HUES64 (cell line): ENCODE measurements at regions not wholly inside any gene's neighbourhood (a gene's known extent, or its start where the extent isn't known, plus 50 kb on each side); places are given as distances from the start of the nearest gene placed in this dataset.

Experiments used
- H3K27ac ChIP-seq: 2 replicates; pipeline ENCODE4 v1.7.0; 2013; ENCODE audit warnings: low read depth, low read length, inconsistent platforms
- H3K27me3 ChIP-seq: 2 replicates; pipeline ENCODE4 v1.6.1; 2013; ENCODE audit warnings: mild to moderate bottlenecking, low read length; ENCODE audit not compliant: insufficient read depth
- H3K36me3 ChIP-seq: 2 replicates; pipeline ENCODE4 v1.6.1; 2013; ENCODE audit warnings: mild to moderate bottlenecking, low read length; ENCODE audit not compliant: insufficient read depth
- H3K4me1 ChIP-seq: 2 replicates; pipeline ENCODE4 v1.6.1; 2013; ENCODE audit warnings: mild to moderate bottlenecking, low read length, moderate library complexity; ENCODE audit not compliant: insufficient read depth
- H3K4me3 ChIP-seq: 2 replicates; pipeline ENCODE4 v1.5.1; 2013; ENCODE audit warnings: mild to moderate bottlenecking, low read length, moderate library complexity
- H3K9ac ChIP-seq: 2 replicates; pipeline ENCODE4 v1.6.1; 2013; ENCODE audit warnings: mild to moderate bottlenecking, low read depth, low read length
- H3K9me3 ChIP-seq: 2 replicates; pipeline ENCODE4 v1.6.1; 2013; ENCODE audit warnings: low read depth, low read length; ENCODE audit not compliant: insufficient read depth
- WGBS: fragments of 150-250, 120-280 bp; methylation state at CpG from one replicate; pipeline ENCODE4 v1.1.7; 2013; ENCODE audit warnings: missing lambda C conversion rate; 5-methylcytosine and 5-hydroxymethylcytosine counted together

DNA sequence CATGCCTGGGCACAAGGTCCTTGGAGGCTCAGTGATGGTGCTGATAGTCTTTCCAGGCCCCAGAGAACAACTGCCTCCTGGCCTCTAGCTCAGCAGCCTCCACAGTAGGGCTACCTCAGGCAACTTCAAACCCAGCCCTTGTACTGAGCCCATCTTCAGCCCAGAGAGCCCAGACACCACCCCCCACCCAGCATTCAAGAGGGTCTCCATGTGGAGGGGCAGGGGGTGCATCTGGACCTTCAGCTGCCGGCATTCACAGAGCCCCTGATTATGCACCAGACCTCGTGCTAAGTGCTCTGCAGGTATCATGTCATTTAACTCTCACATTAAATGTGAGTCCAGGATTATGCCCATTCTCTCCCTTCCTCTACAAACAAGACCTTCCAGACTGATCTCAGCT, 197.0 kb upstream of the ZC3H12A start:
- H3K9me3 ChIP-seq, result peaks cover 5% of the 10 kb centered on the region; the same call in 1 of the 2 replicates
- no peaks in the 10 kb centered on the region for H3K36me3 ChIP-seq
- H3K27me3 ChIP-seq, result no peaks in the 10 kb centered on the region
- no peak overlapping the region for H3K4me3 ChIP-seq
- H3K4me1 ChIP-seq, result peaks cover 17% of the 10 kb centered on the region
- WGBS, result 87% methylated on average over 2 of the region's 2 CpGs
- no peak overlapping the region for H3K9ac ChIP-seq
- H3K27ac ChIP-seq, result no peak overlapping the region

DNA sequence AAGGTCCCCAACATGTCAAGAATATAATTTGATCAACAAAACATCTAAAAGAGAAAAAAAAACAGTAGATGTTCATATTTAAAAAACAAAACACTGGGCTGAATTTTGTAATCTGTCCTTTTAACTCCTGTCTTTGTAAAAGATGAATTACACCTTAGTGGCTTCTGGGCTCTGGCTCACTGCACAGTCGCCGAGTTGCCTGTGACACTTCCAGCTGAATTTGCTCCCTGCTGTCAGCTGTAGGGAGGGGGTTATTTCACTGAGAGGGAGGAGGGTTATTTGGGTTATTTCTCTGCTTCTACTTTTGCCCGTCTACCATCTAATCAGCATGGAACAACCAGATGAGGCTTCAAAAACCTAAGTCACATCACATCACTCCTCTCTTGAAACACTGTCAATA, 193.0 kb upstream of the ZC3H12A start:
- H3K4me3 ChIP-seq, result no peak overlapping the region
- peaks cover 4% of the 10 kb centered on the region; the same call in 1 of the 2 replicates for H3K4me1 ChIP-seq
- no peaks in the 10 kb centered on the region for H3K27me3 ChIP-seq
- H3K9me3 ChIP-seq, result peaks cover 5% of the 10 kb centered on the region; the same call in 1 of the 2 replicates
- H3K9ac ChIP-seq, result no peak overlapping the region
- H3K36me3 ChIP-seq, result no peaks in the 10 kb centered on the region
- H3K27ac ChIP-seq, result no peak overlapping the region
- 75% methylated on average over 3 of the region's 3 CpGs for WGBS

DNA sequence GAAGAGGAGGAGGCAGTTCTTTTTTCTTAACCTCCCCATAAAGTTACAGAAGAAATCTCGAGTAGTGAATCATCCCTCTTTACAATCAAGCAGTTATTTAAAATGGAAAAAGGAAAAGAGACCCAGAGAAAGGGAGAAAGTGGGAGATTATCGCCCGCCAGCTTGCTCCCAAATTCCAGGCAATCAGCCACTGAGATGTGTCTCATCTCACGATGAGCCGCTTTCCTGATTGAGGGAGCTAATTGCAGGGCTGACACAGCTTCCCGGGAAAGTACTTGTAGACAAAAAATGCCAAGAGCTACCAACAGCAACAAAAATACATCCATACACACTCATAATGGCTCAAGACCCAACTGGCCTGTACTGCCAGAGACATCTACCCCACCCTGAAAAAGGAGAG, 191.6 kb upstream of the ZC3H12A start:
- Histone ChIP-seq H3K4me1 (peaks cover 4% of the 10 kb centered on the region; the same call in 1 of the 2 replicates), H3K36me3 (no peaks in the 10 kb centered on the region), H3K27me3 (no peaks in the 10 kb centered on the region), H3K9me3 (peaks cover 5% of the 10 kb centered on the region; the same call in 1 of the 2 replicates), H3K9ac (no peak overlapping the region), H3K4me3 (no peak overlapping the region), H3K27ac (no peak overlapping the region)
- 76% methylated on average over 5 of the region's 6 CpGs for WGBS

DNA sequence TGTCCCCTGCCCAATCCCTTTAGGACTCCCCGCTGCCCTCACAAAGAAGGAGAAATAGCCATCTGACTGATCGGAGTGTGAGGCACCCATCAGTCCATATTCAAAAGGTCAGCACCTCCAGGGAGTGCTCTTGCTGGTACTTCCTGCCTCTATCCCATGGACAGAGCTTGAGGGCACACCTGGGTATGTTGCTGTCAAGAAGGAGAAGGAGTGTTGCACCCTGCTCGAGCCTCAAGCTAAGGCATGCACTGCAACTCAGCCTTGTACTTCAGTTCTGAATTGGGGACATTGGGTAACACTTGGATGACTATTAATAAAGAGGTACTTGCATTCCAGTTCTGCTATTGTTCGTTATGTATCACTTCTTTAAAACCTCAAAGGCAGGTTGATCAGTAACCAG, 190.3 kb upstream of the ZC3H12A start:
- H3K27ac ChIP-seq, result no peak overlapping the region
- no peaks in the 10 kb centered on the region for H3K27me3 ChIP-seq
- peaks cover 4% of the 10 kb centered on the region; the same call in 1 of the 2 replicates for H3K4me1 ChIP-seq
- no peak overlapping the region for H3K4me3 ChIP-seq
- H3K36me3 ChIP-seq, result no peaks in the 10 kb centered on the region
- H3K9ac ChIP-seq, result no peak overlapping the region
- WGBS, result 86% methylated on average over 4 of the region's 4 CpGs
- H3K9me3 ChIP-seq, result peaks cover 5% of the 10 kb centered on the region; the same call in 1 of the 2 replicates

DNA sequence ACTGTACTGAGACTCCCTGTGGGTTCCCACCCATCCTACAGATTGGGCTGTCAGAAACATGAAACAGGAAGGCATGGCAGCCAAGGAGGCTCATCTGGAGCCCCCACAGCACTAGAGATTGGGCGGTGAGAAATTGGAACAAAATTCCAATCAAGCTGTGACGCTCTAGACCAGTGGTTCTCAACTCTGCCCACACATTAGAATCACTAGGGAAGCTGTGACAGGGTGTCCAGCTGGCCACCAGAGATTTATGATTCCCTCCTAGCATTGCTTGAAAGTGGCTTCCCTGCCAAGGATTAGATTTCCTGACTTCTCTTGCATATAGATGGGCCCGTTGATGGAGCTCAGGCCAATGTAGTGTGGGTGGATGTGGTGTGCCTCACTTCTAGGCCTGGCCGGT, 187.5 kb upstream of the ZC3H12A start:
- H3K27me3 ChIP-seq, result no peaks in the 10 kb centered on the region
- WGBS, result 94% methylated on average over 4 of the region's 4 CpGs

DNA sequence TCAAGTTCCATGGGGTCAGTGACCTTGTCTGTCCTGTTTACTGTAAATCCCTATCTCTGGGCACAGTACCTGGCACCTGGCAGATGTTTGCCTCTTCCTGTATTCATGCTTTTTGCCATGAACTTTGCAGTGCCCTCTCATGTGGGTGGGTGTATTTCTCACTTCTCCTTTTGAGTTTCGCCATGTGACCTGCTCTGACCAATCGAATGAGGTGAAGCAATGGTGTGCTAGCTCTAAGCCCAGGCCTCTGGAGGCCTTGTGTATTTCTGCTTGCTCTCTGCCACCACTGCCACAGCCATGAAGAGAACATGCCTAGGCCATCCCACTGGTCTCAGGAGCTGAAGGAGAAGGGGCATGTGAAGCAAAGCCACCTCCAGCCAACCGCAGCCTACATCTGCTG, 185.5 kb upstream of the ZC3H12A start:
- no peaks in the 10 kb centered on the region for H3K4me1 ChIP-seq
- H3K27me3 ChIP-seq, result no peaks in the 10 kb centered on the region
- no peak overlapping the region for H3K9ac ChIP-seq
- 95% methylated on average over 2 of the region's 3 CpGs for WGBS
- no peaks in the 10 kb centered on the region for H3K9me3 ChIP-seq
- H3K4me3 ChIP-seq, result no peak overlapping the region
- H3K36me3 ChIP-seq, result no peaks in the 10 kb centered on the region
- H3K27ac ChIP-seq, result no peak overlapping the region

More for the DNA sequence above, 187.5 kb upstream of the ZC3H12A start:
- Histone ChIP-seq H3K9ac (no peak overlapping the region), H3K9me3 (no peaks in the 10 kb centered on the region), H3K4me3 (no peak overlapping the region), H3K27ac (no peak overlapping the region), H3K36me3 (no peaks in the 10 kb centered on the region), H3K4me1 (peaks cover 4% of the 10 kb centered on the region; the same call in 1 of the 2 replicates)

DNA sequence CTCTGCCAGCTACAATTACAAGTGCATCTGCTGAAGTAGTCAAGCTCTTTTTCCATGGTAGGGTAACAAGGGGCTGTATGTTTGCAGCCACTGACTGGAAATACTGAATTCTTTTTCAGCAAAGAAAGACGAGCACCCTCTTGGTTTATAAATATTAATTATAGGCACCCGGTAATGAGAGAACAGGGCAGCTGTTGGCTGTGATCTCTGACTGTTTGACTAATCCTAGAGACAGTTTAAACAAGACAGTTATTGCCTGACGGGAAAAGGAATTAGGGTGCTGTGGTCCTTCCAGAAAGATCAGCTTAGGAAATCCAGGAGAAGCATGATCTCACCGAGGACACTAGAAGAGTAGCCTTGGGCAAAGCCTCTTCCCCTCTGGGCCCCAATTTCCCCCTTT, 183.7 kb upstream of the ZC3H12A start:
- 90% methylated on average over 4 of the region's 4 CpGs for WGBS
- no peak overlapping the region for H3K4me3 ChIP-seq
- no peaks in the 10 kb centered on the region for H3K27me3 ChIP-seq
- H3K36me3 ChIP-seq, result no peaks in the 10 kb centered on the region
- no peak overlapping the region for H3K27ac ChIP-seq
- no peak overlapping the region for H3K9ac ChIP-seq
- H3K4me1 ChIP-seq, result no peaks in the 10 kb centered on the region
- no peaks in the 10 kb centered on the region for H3K9me3 ChIP-seq

DNA sequence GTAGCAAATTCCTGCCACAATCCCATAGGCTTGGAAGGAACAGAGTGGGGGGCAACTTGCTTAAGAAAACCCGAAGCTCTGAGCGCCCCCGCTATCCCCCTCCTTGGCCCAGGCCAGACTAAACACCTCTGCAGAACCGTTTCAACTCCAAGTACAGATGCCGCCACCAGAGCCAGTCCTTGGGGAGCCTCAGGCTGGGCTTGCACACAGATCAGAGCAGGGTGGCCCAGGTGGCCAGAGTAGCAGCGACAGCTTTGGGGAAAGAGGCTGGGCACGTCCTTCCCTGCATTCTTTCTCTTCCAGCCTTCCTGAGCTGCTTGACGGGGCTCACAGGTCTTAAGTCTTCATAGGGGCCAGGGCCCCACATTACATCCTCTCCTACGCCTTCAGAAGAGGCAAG, 181.6 kb upstream of the ZC3H12A start:
- 84% methylated on average over 9 of the region's 9 CpGs for WGBS
- Histone ChIP-seq H3K36me3 (no peaks in the 10 kb centered on the region), H3K27ac (no peak overlapping the region), H3K4me3 (no peak overlapping the region), H3K4me1 (no peaks in the 10 kb centered on the region), H3K9me3 (no peaks in the 10 kb centered on the region), H3K27me3 (no peaks in the 10 kb centered on the region), H3K9ac (no peak overlapping the region)

DNA sequence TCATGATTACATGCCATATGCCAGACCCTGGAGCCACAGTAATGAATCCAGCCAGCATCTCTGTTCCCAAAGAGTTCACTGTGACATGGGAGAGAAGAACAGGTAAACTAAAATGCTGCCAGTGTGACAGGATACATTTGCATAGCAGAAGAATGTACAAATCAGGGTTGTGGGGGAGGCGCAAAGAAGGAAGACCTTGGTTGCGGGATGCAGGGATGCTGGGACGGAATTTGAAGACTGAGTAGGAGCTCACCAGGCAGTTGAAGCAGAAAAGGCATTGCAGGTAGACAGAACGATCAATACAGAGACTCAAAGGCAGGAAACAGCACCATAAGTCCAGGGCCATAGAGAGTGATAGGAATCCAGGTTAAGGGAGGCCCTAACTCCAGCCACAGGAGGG, 180.3 kb upstream of the ZC3H12A start:
- Histone ChIP-seq H3K36me3 (no peaks in the 10 kb centered on the region), H3K9me3 (no peaks in the 10 kb centered on the region), H3K4me3 (no peak overlapping the region), H3K27me3 (no peaks in the 10 kb centered on the region), H3K27ac (no peak overlapping the region), H3K9ac (no peak overlapping the region), H3K4me1 (no peaks in the 10 kb centered on the region)
- WGBS, result 93% methylated on average over 4 of the region's 4 CpGs

DNA sequence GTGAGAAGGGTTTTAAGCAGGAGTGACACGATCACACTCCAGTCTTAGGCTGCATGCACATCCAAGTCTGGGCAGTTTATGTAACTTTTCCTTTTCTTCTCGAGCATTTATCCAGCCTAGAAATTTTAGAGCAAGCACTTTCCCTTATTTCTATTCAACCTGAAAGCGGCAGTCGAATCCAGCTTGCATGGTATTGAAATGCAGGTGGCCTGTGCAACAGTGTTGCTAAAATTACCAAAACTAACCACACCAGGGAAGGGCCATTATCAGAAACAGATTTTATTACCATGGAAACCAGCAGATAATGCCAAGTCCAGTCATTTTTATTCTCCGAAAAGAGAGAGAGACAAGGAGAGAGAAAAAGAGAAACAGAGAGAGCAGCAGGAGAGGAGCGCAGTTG, 179.9 kb upstream of the ZC3H12A start:
- no peaks in the 10 kb centered on the region for H3K36me3 ChIP-seq
- H3K4me1 ChIP-seq, result no peaks in the 10 kb centered on the region
- H3K9me3 ChIP-seq, result no peaks in the 10 kb centered on the region
- H3K9ac ChIP-seq, result no peak overlapping the region
- no peak overlapping the region for H3K4me3 ChIP-seq
- no peak overlapping the region for H3K27ac ChIP-seq
- WGBS, result 93% methylated on average over 6 of the region's 6 CpGs
- no peaks in the 10 kb centered on the region for H3K27me3 ChIP-seq

DNA sequence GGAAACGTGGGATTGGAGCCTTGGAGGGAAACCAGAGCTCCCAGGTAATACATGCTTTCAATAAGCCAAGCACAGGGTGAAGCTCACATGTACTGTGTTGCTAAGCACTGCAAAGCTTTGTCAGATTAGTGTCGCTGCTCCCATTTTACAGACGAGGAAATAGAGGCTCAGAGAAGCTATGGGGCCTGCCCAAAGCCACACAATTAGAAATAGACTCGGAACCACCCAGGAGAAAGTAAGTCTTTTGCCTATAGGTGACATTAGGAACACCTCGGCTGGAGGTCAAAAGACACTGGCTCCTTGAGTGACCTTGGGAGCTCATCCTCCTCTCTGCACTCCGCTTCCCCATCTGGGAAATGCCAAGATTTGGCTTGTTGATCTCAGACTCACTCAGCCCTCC, 175.6 kb upstream of the ZC3H12A start:
- Histone ChIP-seq H3K27me3 (no peaks in the 10 kb centered on the region), H3K36me3 (no peaks in the 10 kb centered on the region), H3K27ac (no peak overlapping the region), H3K4me1 (no peaks in the 10 kb centered on the region), H3K9ac (no peak overlapping the region), H3K9me3 (no peaks in the 10 kb centered on the region), H3K4me3 (no peak overlapping the region)
- 74% methylated on average over 6 of the region's 6 CpGs for WGBS

DNA sequence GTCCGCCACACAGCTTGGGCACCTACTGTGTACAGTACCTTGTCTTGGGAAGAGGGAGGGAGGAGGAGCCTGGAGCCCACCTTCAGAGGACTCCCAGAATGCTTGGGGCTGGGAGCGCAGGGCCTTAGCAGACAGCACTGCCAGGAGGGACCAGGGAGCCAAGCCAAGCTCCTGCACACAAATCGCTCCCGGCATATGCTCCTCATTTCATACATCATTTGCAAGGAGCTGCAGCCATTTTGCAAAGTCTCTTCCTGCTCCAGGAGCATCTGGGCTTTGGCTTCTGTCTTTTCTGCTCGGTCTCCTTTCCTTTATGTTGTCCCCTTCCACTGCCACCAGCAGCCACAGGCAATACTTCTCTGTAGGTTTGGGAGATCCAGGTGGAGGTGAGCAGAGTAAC, 175.2 kb upstream of the ZC3H12A start:
- no peaks in the 10 kb centered on the region for H3K27me3 ChIP-seq
- H3K27ac ChIP-seq, result no peak overlapping the region
- no peak overlapping the region for H3K9ac ChIP-seq
- H3K4me3 ChIP-seq, result no peak overlapping the region
- H3K36me3 ChIP-seq, result no peaks in the 10 kb centered on the region
- H3K9me3 ChIP-seq, result no peaks in the 10 kb centered on the region
- 94% methylated on average over 5 of the region's 5 CpGs for WGBS
- no peaks in the 10 kb centered on the region for H3K4me1 ChIP-seq
